Astrocyte of the spinal cord (primary cell): ENCODE measurements at regions not wholly inside any gene's neighbourhood (a gene's known extent, or its start where the extent isn't known, plus 50 kb on each side); places are given as distances from the start of the nearest gene placed in this dataset.
"Not testable (repeated sequence)": the region's sequence is repeated elsewhere in the genome, so short reads cannot be mapped to it uniquely, and the experiment has no call there.

ENCODE experiments used
- DNase-seq: peaks from one replicate; pipeline ENCODE4 v3.0.0; 2011; ENCODE audit warnings: low read depth, low spot score
- H3K4me3 ChIP-seq: 2 replicates; pipeline ENCODE4 v1.5.1; 2011; ENCODE audit warnings: low read depth, mild to moderate bottlenecking, low read length, moderate library complexity
- CTCF ChIP-seq: IDR thresholded peaks from 2 replicates; pipeline ENCODE4 v1.5.1; 2012; ENCODE audit warnings: low read depth, mild to moderate bottlenecking, low read length, inconsistent platforms
- in situ Hi-C: cut with HindIII; loops from 2 replicates; pipeline ENCODE4 v1.10.0; 2017; ENCODE audit warnings: low sequenced_read_pairs

GRCh38 chr20:29031262-29031982 lies 2226.0 kb upstream of the DEFB115 start:
- DNase-seq, in situ Hi-C loops, H3K4me3 ChIP-seq: not testable (repeated sequence)

- H3K4me3 ChIP-seq, in situ Hi-C loops, DNase-seq: not testable (repeated sequence)
These were observed 2213.2 kb upstream of the DEFB115 start for GRCh38 chr20:29044239-29044638.

GRCh38 chr20:29050008-29050606 lies 2207.4 kb upstream of the DEFB115 start:
- not testable (repeated sequence) for DNase-seq

GRCh38 chr20:29057866-29058484 lies 2199.5 kb upstream of the DEFB115 start:
- TF ChIP-seq CTCF = peak; percentile 28
- in situ Hi-C loops, DNase-seq, H3K4me3 ChIP-seq: not testable (repeated sequence)

More at GRCh38 chr20:29050008-29050606, 2207.4 kb upstream of the DEFB115 start:
- H3K4me3 ChIP-seq, in situ Hi-C loops: not testable (repeated sequence)

GRCh38 chr20:29062451-29062850 lies 2195.0 kb upstream of the DEFB115 start:
- DNase-seq, H3K4me3 ChIP-seq, in situ Hi-C loops: not testable (repeated sequence)

- DNase-seq, H3K4me3 ChIP-seq, in situ Hi-C loops: not testable (repeated sequence)
These were observed 2191.1 kb upstream of the DEFB115 start for GRCh38 chr20:29066341-29066740.

GRCh38 chr20:29073640-29074039 lies 2183.8 kb upstream of the DEFB115 start:
- DNase-seq, in situ Hi-C loops, H3K4me3 ChIP-seq: not testable (repeated sequence)

- DNase-seq = no peak
- TF ChIP-seq CTCF = no peak
- in situ Hi-C loops = no loop called here
- H3K4me3 ChIP-seq = no peak overlapping the region
These were observed 2177.4 kb upstream of the DEFB115 start for GRCh38 chr20:29079769-29080690.

GRCh38 chr20:29081712-29082111 lies 2175.8 kb upstream of the DEFB115 start:
- H3K4me3 ChIP-seq, DNase-seq, in situ Hi-C loops: not testable (repeated sequence)

GRCh38 chr20:29085625-29086024 lies 2171.8 kb upstream of the DEFB115 start:
- H3K4me3 ChIP-seq = no peak overlapping the region
- no peak for TF ChIP-seq CTCF
- no peak for DNase-seq
- in situ Hi-C loops = no loop called here

- H3K4me3 ChIP-seq, DNase-seq, in situ Hi-C loops: not testable (repeated sequence)
These were observed 2171.2 kb upstream of the DEFB115 start for GRCh38 chr20:29086145-29086718.
